DOHH2 (cell line): ENCODE measurements at regions not wholly inside any gene's neighbourhood (a gene's known extent, or its start where the extent isn't known, plus 50 kb on each side); places are given as distances from the start of the nearest gene placed in this dataset.

Experiments used
- H3F3A ChIP-seq: fragments of 200-600 bp; sonication (generic), shearing (Covaris generic); 2 replicates; pipeline ENCODE4 v1.6.0; 2016; ENCODE audit warnings: antibody characterized with exemption, mild to moderate bottlenecking; ENCODE audit not compliant: control insufficient read depth, insufficient read depth
- H3K27ac ChIP-seq: fragments of 200-600 bp; sonication (generic); 2 replicates; pipeline ENCODE4 v1.5.1; 2014; ENCODE audit warnings: low read depth, mild to moderate bottlenecking, low read length, moderate library complexity
- H3K27me3 ChIP-seq: fragments of 200-600 bp; sonication (generic); 2 replicates; pipeline ENCODE4 v1.6.1; 2014; ENCODE audit warnings: mild to moderate bottlenecking, low read length, mixed read lengths; ENCODE audit not compliant: control insufficient read depth
- H3K36me3 ChIP-seq: fragments of 200-600 bp; sonication (generic); 2 replicates; pipeline ENCODE4 v1.6.1; 2014; ENCODE audit warnings: mild to moderate bottlenecking, low read length, moderate library complexity, mixed read lengths; ENCODE audit not compliant: control insufficient read depth
- H3K4me1 ChIP-seq: fragments of 200-600 bp; sonication (generic); 2 replicates; pipeline ENCODE4 v1.6.1; 2014; ENCODE audit warnings: mild to moderate bottlenecking, low read length, mixed read lengths; ENCODE audit not compliant: control insufficient read depth
- H3K4me2 ChIP-seq: fragments of 200-600 bp; sonication (generic); 2 replicates; pipeline ENCODE4 v1.6.0; 2014; ENCODE audit warnings: mild to moderate bottlenecking, low read length, moderate library complexity
- H3K4me3 ChIP-seq: fragments of 200-600 bp; sonication (generic); 2 replicates; pipeline ENCODE4 v1.5.1; 2014; ENCODE audit warnings: mild to moderate bottlenecking, low read length, mixed read lengths
- H3K79me2 ChIP-seq: fragments of 200-600 bp; sonication (generic); 2 replicates; pipeline ENCODE4 v1.6.1; 2014; ENCODE audit warnings: mild to moderate bottlenecking, low read length, mixed read lengths; ENCODE audit not compliant: control insufficient read depth
- H3K9me2 ChIP-seq: fragments of 200-600 bp; sonication (generic); replicated peaks from 2 replicates; pipeline ENCODE4 v1.6.1; 2014; ENCODE audit warnings: mild to moderate bottlenecking, low read length, mixed read lengths; ENCODE audit not compliant: control insufficient read depth
- H3K9me3 ChIP-seq: fragments of 200-600 bp; sonication (generic); 2 replicates; pipeline ENCODE4 v1.6.1; 2014; ENCODE audit warnings: antibody characterized with exemption, low read length, mixed read lengths; ENCODE audit not compliant: control insufficient read depth, insufficient read depth
- H4K20me1 ChIP-seq: fragments of 200-600 bp; sonication (generic); 2 replicates; pipeline ENCODE4 v1.6.0; 2014; ENCODE audit warnings: low read depth, mild to moderate bottlenecking, antibody characterized with exemption, low read length, moderate library complexity; ENCODE audit not compliant: control insufficient read depth, insufficient read depth
- EZH2phosphoT487 ChIP-seq: fragments of 200-600 bp; sonication (generic); IDR thresholded peaks from 2 replicates; pipeline ENCODE4 v1.6.1; 2017; ENCODE audit warnings: borderline replicate concordance, mild to moderate bottlenecking, antibody characterized with exemption, low read length, moderate library complexity, mixed read lengths
- TF ChIP-seq, protein P1 (sequence below): fragments of 200-600 bp; sonication (generic); IDR thresholded peaks from one replicate; pipeline ENCODE4 v1.5.1; 2014; ENCODE audit warnings: antibody characterized with exemption, mild to moderate bottlenecking, low read depth, low read length; ENCODE audit not compliant: poor library complexity, severe bottlenecking

DNA sequence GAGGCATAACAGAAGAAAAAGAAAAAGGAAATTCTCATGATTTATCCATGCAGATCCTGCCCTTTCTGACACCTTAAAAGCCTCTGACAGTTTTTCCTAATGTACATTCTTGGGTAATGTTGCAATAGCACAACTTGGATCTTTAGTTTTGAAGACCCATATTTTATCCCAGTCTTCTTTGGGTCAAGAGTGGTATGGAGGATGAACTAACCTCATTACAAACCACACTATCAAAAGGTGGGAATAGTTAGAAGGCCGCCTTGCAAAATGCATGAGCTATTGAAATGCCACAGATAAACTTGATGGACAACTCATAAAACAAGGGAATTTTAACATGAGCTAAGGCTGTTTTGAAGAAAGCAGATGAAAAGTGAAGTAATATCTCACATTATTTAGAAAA is 1479.8 kb upstream of the ACVR2A start:
- Histone ChIP-seq H3K4me2 (no peak overlapping the region), H3K4me3 (no peak overlapping the region), H4K20me1 (no peaks in the 10 kb centered on the region), H3K9me2 (no peaks in the 10 kb centered on the region), H3K9me3 (no peaks in the 10 kb centered on the region; the same call in 1 of the 2 replicates), H3K27ac (no peak overlapping the region), H3K36me3 (no peaks in the 10 kb centered on the region), H3K4me1 (no peaks in the 10 kb centered on the region), H3K27me3 (no peaks in the 10 kb centered on the region), H3K79me2 (no peaks in the 10 kb centered on the region), H3F3A (no peaks in the 10 kb centered on the region)
- TF ChIP-seq, protein P1, sequence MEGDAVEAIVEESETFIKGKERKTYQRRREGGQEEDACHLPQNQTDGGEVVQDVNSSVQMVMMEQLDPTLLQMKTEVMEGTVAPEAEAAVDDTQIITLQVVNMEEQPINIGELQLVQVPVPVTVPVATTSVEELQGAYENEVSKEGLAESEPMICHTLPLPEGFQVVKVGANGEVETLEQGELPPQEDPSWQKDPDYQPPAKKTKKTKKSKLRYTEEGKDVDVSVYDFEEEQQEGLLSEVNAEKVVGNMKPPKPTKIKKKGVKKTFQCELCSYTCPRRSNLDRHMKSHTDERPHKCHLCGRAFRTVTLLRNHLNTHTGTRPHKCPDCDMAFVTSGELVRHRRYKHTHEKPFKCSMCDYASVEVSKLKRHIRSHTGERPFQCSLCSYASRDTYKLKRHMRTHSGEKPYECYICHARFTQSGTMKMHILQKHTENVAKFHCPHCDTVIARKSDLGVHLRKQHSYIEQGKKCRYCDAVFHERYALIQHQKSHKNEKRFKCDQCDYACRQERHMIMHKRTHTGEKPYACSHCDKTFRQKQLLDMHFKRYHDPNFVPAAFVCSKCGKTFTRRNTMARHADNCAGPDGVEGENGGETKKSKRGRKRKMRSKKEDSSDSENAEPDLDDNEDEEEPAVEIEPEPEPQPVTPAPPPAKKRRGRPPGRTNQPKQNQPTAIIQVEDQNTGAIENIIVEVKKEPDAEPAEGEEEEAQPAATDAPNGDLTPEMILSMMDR: no peak
- TF ChIP-seq EZH2phosphoT487: no peak

DNA sequence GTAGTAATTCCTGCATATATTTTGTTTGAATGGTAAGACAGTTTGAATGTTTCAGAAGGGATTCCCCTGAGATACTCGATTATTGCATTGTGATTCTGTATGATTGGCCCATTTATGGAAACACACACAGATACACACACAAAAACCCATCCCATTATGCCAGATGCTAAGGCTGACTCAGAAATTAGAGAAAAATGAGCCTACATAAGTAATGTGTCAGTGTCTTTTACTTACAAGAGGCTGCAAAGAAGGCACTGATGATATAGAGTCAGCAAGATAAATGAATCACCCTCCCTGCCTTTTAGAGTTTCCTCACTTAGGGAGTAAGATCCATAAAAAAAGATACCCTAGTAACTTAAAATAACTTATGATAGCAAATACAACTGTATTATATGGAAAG is 1481.1 kb upstream of the ACVR2A start:
- no peaks in the 10 kb centered on the region for H3F3A ChIP-seq
- H3K27ac ChIP-seq: no peak overlapping the region
- TF ChIP-seq EZH2phosphoT487: no peak
- TF ChIP-seq, protein P1: no peak
- no peak overlapping the region for H3K4me3 ChIP-seq
- H3K79me2 ChIP-seq: no peaks in the 10 kb centered on the region
- no peak overlapping the region for H3K4me2 ChIP-seq
- no peaks in the 10 kb centered on the region for H3K36me3 ChIP-seq
- H3K27me3 ChIP-seq: no peaks in the 10 kb centered on the region
- H3K4me1 ChIP-seq: no peaks in the 10 kb centered on the region
- no peaks in the 10 kb centered on the region for H3K9me2 ChIP-seq
- H3K9me3 ChIP-seq: no peaks in the 10 kb centered on the region; the same call in 1 of the 2 replicates
- H4K20me1 ChIP-seq: no peaks in the 10 kb centered on the region

DNA sequence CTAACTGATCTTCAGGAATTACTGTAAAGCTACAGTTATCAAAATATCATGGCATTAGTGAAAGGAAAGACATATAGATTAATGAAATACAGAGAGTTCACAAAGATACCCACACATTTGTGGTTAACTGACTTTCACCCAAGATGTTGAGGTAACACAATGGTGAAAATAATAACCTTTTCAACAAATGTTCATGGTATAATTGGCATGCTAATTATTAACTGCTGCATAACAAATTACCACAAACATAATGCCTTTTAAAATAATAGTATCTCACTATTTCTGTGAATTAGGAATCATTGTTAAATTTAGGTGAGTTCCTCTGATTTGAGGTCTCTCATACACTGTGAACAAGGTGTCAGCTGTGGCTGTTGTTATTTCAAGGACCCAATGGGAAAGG is 1493.1 kb upstream of the ACVR2A start:
- Histone ChIP-seq H3K36me3 (no peaks in the 10 kb centered on the region), H3K79me2 (no peaks in the 10 kb centered on the region), H4K20me1 (no peaks in the 10 kb centered on the region), H3F3A (no peaks in the 10 kb centered on the region), H3K9me2 (no peaks in the 10 kb centered on the region), H3K27ac (no peak overlapping the region), H3K4me2 (no peak overlapping the region), H3K4me1 (no peaks in the 10 kb centered on the region), H3K27me3 (no peaks in the 10 kb centered on the region), H3K9me3 (no peaks in the 10 kb centered on the region), H3K4me3 (no peak overlapping the region)
- TF ChIP-seq, protein P1: no peak
- TF ChIP-seq EZH2phosphoT487: no peak
